Loucy (cell line): ENCODE measurements at regions not wholly inside any gene's neighbourhood (a gene's known extent, or its start where the extent isn't known, plus 50 kb on each side); places are given as distances from the start of the nearest gene placed in this dataset.

Experiments used
- H2AFZ ChIP-seq: fragments of 200-600 bp; sonication (generic); 2 replicates; pipeline ENCODE4 v1.6.0; 2016; ENCODE audit warnings: antibody characterized with exemption, mild to moderate bottlenecking, low read length, moderate library complexity
- H3F3A ChIP-seq: fragments of 200-600 bp; 2 replicates; pipeline ENCODE4 v1.6.0; 2016; ENCODE audit warnings: antibody characterized with exemption, low read depth, mild to moderate bottlenecking
- H3K27me3 ChIP-seq: fragments of 200-600 bp; sonication (generic); 2 replicates; pipeline ENCODE4 v1.6.1; 2014; ENCODE audit warnings: low read length, mild to moderate bottlenecking; ENCODE audit not compliant: insufficient read depth, poor library complexity, severe bottlenecking
- H3K36me3 ChIP-seq: fragments of 200-600 bp; sonication (generic); 2 replicates; pipeline ENCODE4 v1.6.1; 2016; ENCODE audit warnings: low read length; ENCODE audit not compliant: insufficient read depth
- H3K4me1 ChIP-seq: fragments of 200-600 bp; sonication (generic); 2 replicates; pipeline ENCODE4 v1.5.1; 2014; ENCODE audit warnings: low read length, mild to moderate bottlenecking; ENCODE audit not compliant: insufficient read depth, poor library complexity, severe bottlenecking
- H3K4me2 ChIP-seq: fragments of 200-600 bp; sonication (generic); 2 replicates; pipeline ENCODE4 v1.6.0; 2014; ENCODE audit warnings: antibody characterized with exemption, low read length, low read depth, mild to moderate bottlenecking; ENCODE audit not compliant: poor library complexity, severe bottlenecking
- H3K4me3 ChIP-seq: fragments of 200-600 bp; sonication (generic); 2 replicates; pipeline ENCODE4 v1.5.1; 2014; ENCODE audit warnings: low read length, mild to moderate bottlenecking, mixed read lengths; ENCODE audit not compliant: poor library complexity, severe bottlenecking
- H3K79me2 ChIP-seq: fragments of 200-600 bp; sonication (generic); 2 replicates; pipeline ENCODE4 v1.6.1; 2014; ENCODE audit warnings: low read length; ENCODE audit not compliant: insufficient read depth
- H3K9ac ChIP-seq: fragments of 200-600 bp; sonication (generic); 2 replicates; pipeline ENCODE4 v1.6.0; 2014; ENCODE audit warnings: mild to moderate bottlenecking, low read depth, low read length, moderate library complexity; ENCODE audit not compliant: poor library complexity, severe bottlenecking
- H3K9me2 ChIP-seq: fragments of 200-600 bp; sonication (generic); replicated peaks from 2 replicates; pipeline ENCODE4 v1.6.1; 2016; ENCODE audit warnings: low read depth, low read length, mixed read lengths
- H3K9me3 ChIP-seq: fragments of 200-600 bp; sonication (generic); 2 replicates; pipeline ENCODE4 v1.6.1; 2014; ENCODE audit warnings: mild to moderate bottlenecking, antibody characterized with exemption, low read length, low read depth; ENCODE audit not compliant: insufficient read depth
- H4K20me1 ChIP-seq: fragments of 200-600 bp; sonication (generic); 2 replicates; pipeline ENCODE4 v1.6.0; 2014; ENCODE audit warnings: antibody characterized with exemption, low read length, mild to moderate bottlenecking; ENCODE audit not compliant: insufficient read depth, poor library complexity, severe bottlenecking
- EZH2phosphoT487 ChIP-seq: fragments of 200-600 bp; IDR thresholded peaks from 2 replicates; pipeline ENCODE4 v1.6.1; 2018; ENCODE audit warnings: antibody characterized with exemption, mild to moderate bottlenecking, moderate library complexity, borderline replicate concordance
- TF ChIP-seq, protein P1 (sequence below): fragments of 200-600 bp; sonication (generic); conservative IDR thresholded peaks from 2 replicates; pipeline ENCODE4 v1.5.1; 2014; ENCODE audit warnings: mild to moderate bottlenecking, antibody characterized with exemption, low read length

DNA sequence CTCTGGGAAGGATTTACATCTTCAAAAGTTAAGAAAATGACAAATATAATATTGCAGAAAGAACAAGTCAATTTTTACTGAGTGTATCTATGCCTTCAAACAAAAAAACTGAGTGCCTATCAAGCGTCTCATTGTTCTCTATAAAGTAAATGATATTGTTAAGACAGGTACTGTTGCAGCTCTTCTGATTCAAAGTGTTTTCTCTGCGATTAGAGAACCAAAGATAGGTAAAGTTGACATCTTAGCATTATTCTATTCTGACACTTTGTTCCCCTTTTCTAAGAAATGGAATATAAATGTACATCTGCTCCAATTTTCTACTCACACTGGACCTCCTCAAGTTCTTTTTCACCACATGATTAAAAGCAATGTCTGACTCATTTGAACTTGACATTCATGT is 1317.7 kb downstream of the CDH11 start:
- H3K4me2 ChIP-seq, result no peak overlapping the region
- H3K36me3 ChIP-seq, result no peaks in the 10 kb centered on the region
- no peak overlapping the region for H3K9ac ChIP-seq
- H3K4me1 ChIP-seq, result no peaks in the 10 kb centered on the region
- no peaks in the 10 kb centered on the region for H3K9me3 ChIP-seq
- H3K79me2 ChIP-seq, result no peaks in the 10 kb centered on the region
- no peaks in the 10 kb centered on the region for H3K27me3 ChIP-seq
- no peak overlapping the region for H2AFZ ChIP-seq
- no peaks in the 10 kb centered on the region for H3F3A ChIP-seq
- no peak overlapping the region for H3K4me3 ChIP-seq
- no peak for TF ChIP-seq EZH2phosphoT487
- TF ChIP-seq, protein P1, sequence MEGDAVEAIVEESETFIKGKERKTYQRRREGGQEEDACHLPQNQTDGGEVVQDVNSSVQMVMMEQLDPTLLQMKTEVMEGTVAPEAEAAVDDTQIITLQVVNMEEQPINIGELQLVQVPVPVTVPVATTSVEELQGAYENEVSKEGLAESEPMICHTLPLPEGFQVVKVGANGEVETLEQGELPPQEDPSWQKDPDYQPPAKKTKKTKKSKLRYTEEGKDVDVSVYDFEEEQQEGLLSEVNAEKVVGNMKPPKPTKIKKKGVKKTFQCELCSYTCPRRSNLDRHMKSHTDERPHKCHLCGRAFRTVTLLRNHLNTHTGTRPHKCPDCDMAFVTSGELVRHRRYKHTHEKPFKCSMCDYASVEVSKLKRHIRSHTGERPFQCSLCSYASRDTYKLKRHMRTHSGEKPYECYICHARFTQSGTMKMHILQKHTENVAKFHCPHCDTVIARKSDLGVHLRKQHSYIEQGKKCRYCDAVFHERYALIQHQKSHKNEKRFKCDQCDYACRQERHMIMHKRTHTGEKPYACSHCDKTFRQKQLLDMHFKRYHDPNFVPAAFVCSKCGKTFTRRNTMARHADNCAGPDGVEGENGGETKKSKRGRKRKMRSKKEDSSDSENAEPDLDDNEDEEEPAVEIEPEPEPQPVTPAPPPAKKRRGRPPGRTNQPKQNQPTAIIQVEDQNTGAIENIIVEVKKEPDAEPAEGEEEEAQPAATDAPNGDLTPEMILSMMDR, result no peak
- no peaks in the 10 kb centered on the region for H3K9me2 ChIP-seq
- no peaks in the 10 kb centered on the region for H4K20me1 ChIP-seq

DNA sequence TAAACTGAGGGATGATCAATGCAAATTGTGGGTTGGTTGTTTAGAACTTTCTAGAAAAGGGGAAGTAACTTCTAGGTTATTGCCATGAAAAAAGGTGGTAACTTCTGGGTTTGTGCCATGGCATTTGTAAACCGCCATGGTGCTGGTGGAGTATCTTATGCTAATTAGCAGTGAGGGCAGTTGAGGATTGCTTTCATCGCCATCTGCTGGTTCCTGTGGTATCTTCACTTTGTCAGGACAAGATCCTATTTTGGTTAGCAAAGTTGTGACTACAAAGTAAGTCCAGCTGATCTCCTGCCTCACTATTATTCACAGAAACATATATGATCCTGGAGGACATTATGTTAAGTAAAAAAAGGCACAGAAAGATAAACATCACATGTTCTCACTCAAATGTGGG is 1332.3 kb downstream of the CDH11 start:
- Histone ChIP-seq H3K4me2 (no peak overlapping the region), H4K20me1 (no peaks in the 10 kb centered on the region), H2AFZ (no peak overlapping the region), H3K79me2 (no peaks in the 10 kb centered on the region), H3K27me3 (no peaks in the 10 kb centered on the region), H3K9me3 (no peaks in the 10 kb centered on the region; the same call in 1 of the 2 replicates), H3F3A (no peaks in the 10 kb centered on the region), H3K9me2 (no peaks in the 10 kb centered on the region), H3K4me3 (no peak overlapping the region), H3K4me1 (no peaks in the 10 kb centered on the region), H3K9ac (no peak overlapping the region), H3K36me3 (no peaks in the 10 kb centered on the region)
- no peak for TF ChIP-seq EZH2phosphoT487
- TF ChIP-seq, protein P1, result 0 out of 2 replicates have a peak, but pooled peaks have one; percentile 16

DNA sequence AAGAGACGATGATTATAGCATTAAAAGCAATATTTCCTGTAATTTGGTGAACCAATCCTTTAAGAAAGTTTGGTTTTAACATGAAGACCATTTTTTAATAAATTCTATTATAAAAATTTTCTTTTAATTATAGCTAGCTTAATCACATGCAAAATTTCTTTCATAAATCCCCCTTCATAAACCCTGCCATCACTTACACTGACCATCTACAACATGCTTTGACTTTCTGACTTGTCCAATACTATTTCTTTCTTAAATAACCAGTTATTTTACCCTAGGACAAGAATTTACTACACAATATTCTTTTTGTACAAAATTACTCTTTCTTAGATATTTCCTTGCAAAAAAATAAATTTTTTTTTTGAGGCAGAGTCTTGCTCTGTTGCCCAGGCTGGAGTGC is 1334.8 kb downstream of the CDH11 start:
- no peaks in the 10 kb centered on the region for H3K4me1 ChIP-seq
- no peaks in the 10 kb centered on the region for H3K9me2 ChIP-seq
- no peaks in the 10 kb centered on the region for H3K36me3 ChIP-seq
- no peak overlapping the region for H3K9ac ChIP-seq
- H3F3A ChIP-seq, result no peaks in the 10 kb centered on the region
- no peaks in the 10 kb centered on the region; the same call in 1 of the 2 replicates for H3K9me3 ChIP-seq
- H4K20me1 ChIP-seq, result no peaks in the 10 kb centered on the region
- no peak overlapping the region for H3K4me3 ChIP-seq
- H3K79me2 ChIP-seq, result no peaks in the 10 kb centered on the region
- no peak overlapping the region for H2AFZ ChIP-seq
- H3K27me3 ChIP-seq, result no peaks in the 10 kb centered on the region
- no peak overlapping the region for H3K4me2 ChIP-seq
- TF ChIP-seq EZH2phosphoT487, result no peak
- TF ChIP-seq, protein P1, result no peak
